Kidney (tissue), 13 donors: ENCODE measurements at regions not wholly inside any gene's neighbourhood (a gene's known extent, or its start where the extent isn't known, plus 50 kb on each side); places are given as distances from the start of the nearest gene placed in this dataset.

Experiments
- DNase-seq, 5 donors: peaks; one replicate each; pipeline ENCODE4 v3.0.0-alpha.2; 2013 to 2020
- FAIRE-seq: peaks from 2 replicates; lab custom pipeline; 2012; peaks lifted over from hg19 to GRCh38; lab: Jason Lieb, UNC
- H3K27ac ChIP-seq, 2 donors: one replicate each; pipeline ENCODE4 v1.7.0; 2013; ENCODE audit warnings: low read depth in 2 of 2, low read length in 2 of 2, inconsistent platforms in 1 of 2
- H3K27me3 ChIP-seq: one replicate; pipeline ENCODE4 v1.7.1; 2013; ENCODE audit warnings: low read length, inconsistent platforms; ENCODE audit not compliant: control insufficient read depth, insufficient read depth
- H3K36me3 ChIP-seq, 3 donors: one replicate each; pipeline versions ENCODE4 v1.7.0 to v1.7.1; 2013; ENCODE audit warnings: low read length in 3 of 3, control low read depth in 1 of 3, inconsistent platforms in 1 of 3; ENCODE audit not compliant: insufficient read depth in 3 of 3, control insufficient read depth in 2 of 3
- H3K4me1 ChIP-seq, 3 donors: one replicate each; pipeline versions ENCODE4 v1.7.0 to v1.7.1; 2013; ENCODE audit warnings: low read length in 3 of 3, inconsistent platforms in 1 of 3, low read depth in 1 of 3; ENCODE audit not compliant: control insufficient read depth in 2 of 3, insufficient read depth in 2 of 3
- H3K4me3 ChIP-seq, 3 donors: one replicate each; pipeline versions ENCODE4 v1.7.0 to v1.8.1; 2013; ENCODE audit warnings: low read length in 3 of 3, control low read depth in 1 of 3, inconsistent platforms in 1 of 3
- H3K9ac ChIP-seq, 3 donors: one replicate each; pipeline versions ENCODE4 v1.7.0 to v1.7.1; 2013; ENCODE audit warnings: low read length in 3 of 3, control low read depth in 1 of 3, inconsistent platforms in 1 of 3
- H3K9me3 ChIP-seq, 3 donors: one replicate each; pipeline versions ENCODE4 v1.7.0 to v1.7.1; 2013; ENCODE audit warnings: low read length in 3 of 3, control low read depth in 1 of 3, inconsistent platforms in 1 of 3; ENCODE audit not compliant: control insufficient read depth in 2 of 3, insufficient read depth in 1 of 3
- CTCF ChIP-seq: IDR thresholded peaks from 3 replicates; pipeline ENCODE4 v1.5.1; 2012; ENCODE audit warnings: mild to moderate bottlenecking, moderate library complexity, borderline replicate concordance; ENCODE audit not compliant: insufficient read depth; ENCODE audit errors: extremely low read depth
- intact Hi-C: fragments of 100-400 bp; cut with DNase I; formaldehyde crosslinking; loops from one replicate; pipeline ENCODE4 v1.11.1; 2022
- donor health status: control.
- donor health status: control.
- donor health status: control.
- donor health status: control.
- donor health status: control.
- donor health status: DM: yes; HTN: yes; CAD: no.
- donor health status: Normal renal cell carcinoma (clear cell type).

DNA sequence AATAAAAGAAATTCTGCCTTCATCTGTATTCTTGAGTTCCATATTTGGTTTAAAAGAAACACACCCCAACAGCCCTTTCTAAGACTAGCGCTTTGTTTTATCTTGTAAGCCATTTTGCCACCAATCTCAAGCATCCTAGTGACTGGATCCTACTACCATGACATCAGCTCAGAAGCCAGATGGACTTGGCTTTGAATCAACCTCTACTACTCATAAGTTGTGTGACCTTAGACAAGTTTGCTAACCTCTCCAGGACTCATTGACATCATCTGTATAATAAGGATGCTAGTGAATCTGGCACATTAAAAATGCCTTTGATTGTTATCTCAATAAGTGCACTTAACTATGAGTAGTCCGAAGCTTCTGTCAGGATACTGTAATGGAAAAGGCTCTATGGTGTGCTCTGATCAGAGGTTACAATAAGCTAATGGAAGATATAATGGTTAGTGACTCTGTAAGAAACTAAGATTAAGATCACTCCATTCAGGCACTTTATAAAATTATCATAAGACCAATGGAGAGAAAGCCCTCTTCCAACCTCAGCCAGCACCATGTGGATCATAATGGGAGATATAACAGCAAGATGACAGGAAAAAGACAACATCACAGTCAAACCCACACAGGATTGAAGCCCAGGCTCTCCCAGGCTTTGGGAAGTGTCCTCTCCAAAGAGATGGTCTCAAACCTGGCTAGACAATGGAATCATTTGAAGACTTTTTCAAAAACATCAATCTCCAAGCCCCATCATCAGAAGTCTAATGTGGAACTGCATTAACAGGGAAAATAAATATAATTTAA, 180.6 kb upstream of the MIR17HG start:
- H3K9me3 ChIP-seq = no peaks in the 10 kb centered on the region
- intact Hi-C loops = no loop called here
- no peak overlapping the region for H3K9ac ChIP-seq
- peaks cover 0 to 4% (median 0%) of the 10 kb centered on the region in 3 donors for H3K4me1 ChIP-seq
- H3K27ac ChIP-seq = no peak overlapping the region
- TF ChIP-seq CTCF = no peak
- FAIRE-seq = no peak
- no peak for DNase-seq
- H3K36me3 ChIP-seq = no peaks in the 10 kb centered on the region
- no peaks in the 10 kb centered on the region for H3K27me3 ChIP-seq
- H3K4me3 ChIP-seq = no peak overlapping the region

DNA sequence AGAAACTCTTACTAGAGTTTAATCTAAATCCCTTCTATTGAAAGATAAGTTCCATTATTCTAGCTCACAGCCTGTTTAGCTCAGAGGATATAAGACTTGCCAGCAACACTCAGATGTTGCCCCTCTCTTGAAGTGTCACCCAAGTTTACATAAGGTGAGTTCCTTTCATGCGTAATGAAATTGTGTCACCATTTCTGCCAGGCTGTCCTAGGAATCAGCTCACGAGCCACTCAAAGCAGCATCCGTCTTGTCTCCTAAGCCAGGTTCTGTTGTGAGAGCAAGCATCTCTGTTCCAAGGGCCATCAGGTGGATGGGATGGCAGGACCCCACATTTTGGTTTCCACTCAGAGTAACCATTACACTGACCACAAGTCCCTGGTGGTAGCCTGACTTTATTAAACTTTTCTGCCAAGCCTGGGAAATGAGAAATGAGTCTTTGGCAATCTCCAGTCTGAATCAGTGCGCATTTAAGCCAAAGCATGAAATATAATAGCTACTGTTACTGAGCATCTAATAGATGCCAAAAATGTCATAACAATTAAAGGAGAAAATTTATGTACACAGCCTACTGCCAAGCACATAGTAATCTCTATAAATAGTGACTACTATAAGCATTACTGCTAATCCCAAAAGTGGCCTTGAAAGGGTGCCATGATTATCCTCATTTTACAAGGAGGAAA, 179.6 kb upstream of the MIR17HG start:
- intact Hi-C loops = no loop called here
- no peak overlapping the region for H3K4me3 ChIP-seq
- H3K4me1 ChIP-seq = peaks cover 0 to 4% (median 0%) of the 10 kb centered on the region in 3 donors
- H3K9me3 ChIP-seq = no peaks in the 10 kb centered on the region
- H3K9ac ChIP-seq = no peak overlapping the region
- H3K36me3 ChIP-seq = no peaks in the 10 kb centered on the region
- DNase-seq = no peak
- H3K27ac ChIP-seq = no peak overlapping the region
- no peaks in the 10 kb centered on the region for H3K27me3 ChIP-seq
- TF ChIP-seq CTCF = no peak
- no peak for FAIRE-seq

GRCh38 chr13:91168386-91168711, 179.1 kb upstream of the MIR17HG start:
- DNase-seq = no peak
- Histone ChIP-seq H3K9ac (no peak overlapping the region), H3K27me3 (no peaks in the 10 kb centered on the region), H3K36me3 (no peaks in the 10 kb centered on the region), H3K9me3 (no peaks in the 10 kb centered on the region), H3K4me3 (no peak overlapping the region), H3K4me1 (peaks cover 0 to 4% (median 0%) of the 10 kb centered on the region in 3 donors), H3K27ac (no peak overlapping the region)
- no peak for FAIRE-seq
- intact Hi-C loops = no loop called here
- no peak for TF ChIP-seq CTCF
